Tibial nerve (tissue), 4 donors: ENCODE measurements at regions not wholly inside any gene's neighbourhood (a gene's known extent, or its start where the extent isn't known, plus 50 kb on each side); places are given as distances from the start of the nearest gene placed in this dataset.

Source experiments
- EP300 ChIP-seq, 2 donors: sonication (generic); formaldehyde crosslinking; IDR thresholded peaks; one replicate each; pipeline ENCODE4 v1.6.1; 2017; ENCODE audit warnings: antibody characterized with exemption in 2 of 2, mild to moderate bottlenecking in 1 of 2
- POLR2A ChIP-seq, 2 donors: fragments of 450-650 bp; IDR thresholded peaks; one replicate each; pipeline ENCODE4 v1.6.1; 2017; ENCODE audit warnings: antibody characterized with exemption in 2 of 2, mild to moderate bottlenecking in 2 of 2, moderate library complexity in 2 of 2
- TF ChIP-seq, protein P1 (sequence below), 5 experiments: fragments of 200-600 bp in 3 of 5; fragments of 450-650 bp in 2 of 5; sonication (generic) in 3 of 5; IDR thresholded peaks; one replicate each; pipeline ENCODE4 v1.5.1; 2016 to 2019; ENCODE audit warnings: antibody characterized with exemption in 5 of 5, mild to moderate bottlenecking in 3 of 5, moderate library complexity in 2 of 5

GRCh38 chr3:40731445-40731844 lies 206.7 kb downstream of the ZNF621 start:
- TF ChIP-seq, protein P1, sequence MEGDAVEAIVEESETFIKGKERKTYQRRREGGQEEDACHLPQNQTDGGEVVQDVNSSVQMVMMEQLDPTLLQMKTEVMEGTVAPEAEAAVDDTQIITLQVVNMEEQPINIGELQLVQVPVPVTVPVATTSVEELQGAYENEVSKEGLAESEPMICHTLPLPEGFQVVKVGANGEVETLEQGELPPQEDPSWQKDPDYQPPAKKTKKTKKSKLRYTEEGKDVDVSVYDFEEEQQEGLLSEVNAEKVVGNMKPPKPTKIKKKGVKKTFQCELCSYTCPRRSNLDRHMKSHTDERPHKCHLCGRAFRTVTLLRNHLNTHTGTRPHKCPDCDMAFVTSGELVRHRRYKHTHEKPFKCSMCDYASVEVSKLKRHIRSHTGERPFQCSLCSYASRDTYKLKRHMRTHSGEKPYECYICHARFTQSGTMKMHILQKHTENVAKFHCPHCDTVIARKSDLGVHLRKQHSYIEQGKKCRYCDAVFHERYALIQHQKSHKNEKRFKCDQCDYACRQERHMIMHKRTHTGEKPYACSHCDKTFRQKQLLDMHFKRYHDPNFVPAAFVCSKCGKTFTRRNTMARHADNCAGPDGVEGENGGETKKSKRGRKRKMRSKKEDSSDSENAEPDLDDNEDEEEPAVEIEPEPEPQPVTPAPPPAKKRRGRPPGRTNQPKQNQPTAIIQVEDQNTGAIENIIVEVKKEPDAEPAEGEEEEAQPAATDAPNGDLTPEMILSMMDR (IDR thresholded peaks at IDR 0.05) = no peak
- TF ChIP-seq EP300 (IDR thresholded peaks at IDR 0.05) (no peak), POLR2A (IDR thresholded peaks at IDR 0.05) (no peak)
